Thyroid gland (tissue), 4 donors: ENCODE measurements at regions not wholly inside any gene's neighbourhood (a gene's known extent, or its start where the extent isn't known, plus 50 kb on each side); places are given as distances from the start of the nearest gene placed in this dataset.
A peak's percentile ranks its signal among the peaks of the same experiment; 100 is the strongest.

Experiments used
- DNase-seq, 2 donors: peaks; one replicate each; pipeline ENCODE4 v3.0.0-alpha.2; 2019
- H3K27ac ChIP-seq, 3 donors: fragments of 200-600 bp; sonication (generic); 1 replicate in 2 of 3; 2 replicates in 1 of 3; pipeline ENCODE4 v1.5.1; 2016 to 2019; ENCODE audit warnings: mild to moderate bottlenecking in 1 of 3, moderate library complexity in 1 of 3
- H3K27me3 ChIP-seq: fragments of 200-600 bp; sonication (generic); one replicate; pipeline ENCODE4 v1.5.1; 2019
- H3K36me3 ChIP-seq, 2 donors: fragments of 200-600 bp; sonication (generic); one replicate each; pipeline ENCODE4 v1.5.1; 2016 to 2019
- H3K4me1 ChIP-seq, 2 donors: fragments of 200-600 bp; sonication (generic); one replicate each; pipeline ENCODE4 v1.5.1; 2017 to 2019
- H3K4me3 ChIP-seq, 3 donors: fragments of 200-600 bp; sonication (generic); replicated peaks in 1 of 3; 1 replicate in 2 of 3; 2 replicates in 1 of 3; pipeline ENCODE4 v1.5.1; 2016; ENCODE audit warnings: mild to moderate bottlenecking in 1 of 3
- H3K9me3 ChIP-seq: fragments of 200-600 bp; sonication (generic); one replicate; pipeline ENCODE4 v1.5.1; 2017
- CTCF ChIP-seq, 6 experiments: fragments of 200-600 bp in 3 of 6; fragments of 450-650 bp in 3 of 6; sonication (generic) in 3 of 6; IDR thresholded peaks; one replicate each; pipeline ENCODE4 v1.5.1; 2016 to 2019; ENCODE audit warnings: antibody characterized with exemption in 6 of 6, mild to moderate bottlenecking in 2 of 6, inconsistent platforms in 1 of 6, moderate library complexity in 1 of 6
- POLR2A ChIP-seq, 2 donors: fragments of 450-650 bp; IDR thresholded peaks; one replicate each; pipeline ENCODE4 v1.6.1; 2017; ENCODE audit warnings: antibody characterized with exemption in 2 of 2, mild to moderate bottlenecking in 2 of 2, moderate library complexity in 1 of 2
- WGBS, 2 donors: methylation state at CpG; one replicate each; pipeline ENCODE4 v1.1.5; 2017; 5-methylcytosine and 5-hydroxymethylcytosine counted together
- intact Hi-C: fragments of 100-400 bp; cut with DNase I; formaldehyde crosslinking; loops from one replicate; pipeline ENCODE4 v1.15.1; 2023

- peak; percentile 29 to 31 for DNase-seq
- intact Hi-C loops, result no loop called here
- TF ChIP-seq CTCF (IDR thresholded peaks at IDR 0.05) (no peak), POLR2A (IDR thresholded peaks at IDR 0.05) (no peak)
Observed at GRCh38 chr14:51395361-51395849, 155.4 kb downstream of the TMX1 start.

GRCh38 chr14:51396222-51396815 is 156.3 kb downstream of the TMX1 start:
- no peaks in the 10 kb centered on the region for H3K27me3 ChIP-seq
- peak overlapping the region in 2 of 3 donors; percentile 64 to 70 for H3K27ac ChIP-seq
- intact Hi-C loops, result no loop called here
- no peak overlapping the region for H3K4me3 ChIP-seq
- no peaks in the 10 kb centered on the region for H3K36me3 ChIP-seq
- peak; percentile 7 to 9 for DNase-seq
- H3K4me1 ChIP-seq, result peaks cover 8 to 16% of the 10 kb centered on the region in 2 donors
- no peaks in the 10 kb centered on the region for H3K9me3 ChIP-seq
- WGBS, 2 donors, result 69 to 71% methylated on average over 11 of the region's 11 CpGs
- TF ChIP-seq POLR2A (IDR thresholded peaks at IDR 0.05) (no peak), CTCF (IDR thresholded peaks at IDR 0.05) (no peak)

More at GRCh38 chr14:51395361-51395849, 155.4 kb downstream of the TMX1 start:
- Histone ChIP-seq H3K36me3 (no peaks in the 10 kb centered on the region), H3K9me3 (no peaks in the 10 kb centered on the region), H3K27ac (peak overlapping the region; percentile 39 to 70 (median 64)), H3K4me1 (peaks cover 8 to 16% of the 10 kb centered on the region in 2 donors), H3K27me3 (no peaks in the 10 kb centered on the region), H3K4me3 (no peak overlapping the region)
- WGBS, 2 donors, result 25 to 41% methylated on average over 8 to 9 of the region's 9 CpGs

GRCh38 chr14:51398898-51399297 is 158.9 kb downstream of the TMX1 start:
- intact Hi-C loops, result no loop called here
- Histone ChIP-seq H3K27ac (no peak overlapping the region), H3K4me1 (peaks cover 8 to 16% of the 10 kb centered on the region in 2 donors), H3K9me3 (no peaks in the 10 kb centered on the region), H3K36me3 (no peaks in the 10 kb centered on the region), H3K4me3 (no peak overlapping the region), H3K27me3 (no peaks in the 10 kb centered on the region)
- DNase-seq, result no peak
- WGBS, 2 donors, result 87 to 89% methylated on average over 4 of the region's 4 CpGs
- TF ChIP-seq POLR2A (IDR thresholded peaks at IDR 0.05), result no peak
- no peak for TF ChIP-seq CTCF (IDR thresholded peaks at IDR 0.05)

- no peak for TF ChIP-seq CTCF (IDR thresholded peaks at IDR 0.05)
- no peak for TF ChIP-seq POLR2A (IDR thresholded peaks at IDR 0.05)
- WGBS, 2 donors, result 89 to 90% methylated on average over 2 of the region's 2 CpGs
- Histone ChIP-seq H3K4me1 (peaks cover 4 to 9% of the 10 kb centered on the region in 2 donors), H3K27me3 (no peaks in the 10 kb centered on the region), H3K9me3 (no peaks in the 10 kb centered on the region), H3K4me3 (no peak overlapping the region), H3K36me3 (no peaks in the 10 kb centered on the region), H3K27ac (no peak overlapping the region)
- intact Hi-C loops, result no loop called here
- no peak for DNase-seq
Observed at GRCh38 chr14:51400139-51400538, 160.1 kb downstream of the TMX1 start.

- 58 to 60% methylated on average over 2 of the region's 2 CpGs for WGBS, 2 donors
- no peak for DNase-seq
- no peaks in the 10 kb centered on the region for H3K4me1 ChIP-seq
Observed at GRCh38 chr14:51401272-51401671, 161.2 kb downstream of the TMX1 start.

More at GRCh38 chr14:51401272-51401671, 161.2 kb downstream of the TMX1 start:
- TF ChIP-seq CTCF (IDR thresholded peaks at IDR 0.05) (no peak), POLR2A (IDR thresholded peaks at IDR 0.05) (no peak)
- no peaks in the 10 kb centered on the region for H3K9me3 ChIP-seq
- no peaks in the 10 kb centered on the region for H3K36me3 ChIP-seq
- no peak overlapping the region for H3K27ac ChIP-seq
- no peaks in the 10 kb centered on the region for H3K27me3 ChIP-seq
- intact Hi-C loops, result no loop called here
- no peak overlapping the region for H3K4me3 ChIP-seq
